ENCODE measurements at regions not wholly inside any gene's neighbourhood (a gene's known extent, or its start where the extent isn't known, plus 50 kb on each side); places are given as distances from the start of the nearest gene placed in this dataset.

- no peak for DNase-seq
Measured at GRCh38 chr1:227370533-227371254, 52.4 kb upstream of the CDC42BPA start.

GRCh38 chr1:227369102-227369760, 50.9 kb upstream of the CDC42BPA start:
- DNase-seq, result no peak

Data from DMS153 (cell line).